LNCAP (cell line): ENCODE measurements at regions not wholly inside any gene's neighbourhood (a gene's known extent, or its start where the extent isn't known, plus 50 kb on each side); places are given as distances from the start of the nearest gene placed in this dataset.

Experiments
- CTCF ChIP-seq: fragments of 450-650 bp; IDR thresholded peaks from 2 replicates; pipeline ENCODE4 v1.5.1; 2017; ENCODE audit warnings: mild to moderate bottlenecking

DNA sequence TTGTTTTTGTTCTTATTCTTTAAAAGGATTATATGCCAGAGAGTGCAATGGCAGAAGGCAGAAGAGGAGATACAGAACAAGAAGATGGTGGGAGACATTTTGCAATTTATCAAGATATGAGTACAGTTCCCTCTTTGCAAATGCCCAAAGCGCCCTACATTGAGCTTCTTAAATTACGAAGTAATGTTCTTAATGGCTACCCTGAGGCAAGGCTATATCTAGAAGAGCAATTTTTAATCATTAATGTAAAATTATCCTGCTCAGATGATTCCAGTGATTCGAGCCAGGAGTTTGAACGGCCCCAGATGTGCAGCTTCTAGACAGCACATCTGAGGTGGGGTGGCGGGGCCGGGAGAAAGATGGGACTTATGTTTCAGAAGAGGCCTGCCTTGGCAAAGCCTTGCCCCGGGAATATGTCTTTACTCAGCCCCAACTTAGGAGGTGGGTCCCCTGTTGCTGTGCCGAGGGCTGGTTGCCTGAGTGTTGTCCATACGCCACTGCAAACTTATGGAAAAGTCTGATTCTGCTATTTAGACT, 84.9 kb upstream of the MLN start:
- TF ChIP-seq CTCF: no peak

GRCh38 chr6:33888183-33888582, 84.4 kb upstream of the MLN start:
- no peak for TF ChIP-seq CTCF

DNA sequence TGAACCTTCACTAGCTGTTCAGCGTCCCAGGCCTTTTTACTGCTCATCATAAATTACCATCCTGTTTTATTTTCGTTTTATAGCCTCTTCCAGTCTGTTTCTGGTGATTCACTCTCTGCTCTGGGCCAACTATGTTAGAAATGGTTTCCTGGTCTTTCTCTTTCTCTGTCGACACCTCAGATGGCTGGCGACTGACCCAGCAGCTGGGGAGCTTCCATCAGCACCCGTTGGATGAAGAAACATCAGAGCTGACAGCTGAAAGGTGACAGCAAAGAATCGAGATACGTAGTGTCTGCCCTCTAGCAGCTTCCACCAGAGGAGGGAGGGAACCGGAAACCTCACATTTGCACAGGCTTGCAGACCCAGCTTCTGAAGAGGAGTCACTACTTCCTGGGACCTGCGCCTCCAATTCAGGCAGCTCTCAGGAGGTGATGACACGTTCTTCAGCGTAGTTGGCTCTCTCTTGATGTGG, 82.9 kb upstream of the MLN start:
- no peak for TF ChIP-seq CTCF

DNA sequence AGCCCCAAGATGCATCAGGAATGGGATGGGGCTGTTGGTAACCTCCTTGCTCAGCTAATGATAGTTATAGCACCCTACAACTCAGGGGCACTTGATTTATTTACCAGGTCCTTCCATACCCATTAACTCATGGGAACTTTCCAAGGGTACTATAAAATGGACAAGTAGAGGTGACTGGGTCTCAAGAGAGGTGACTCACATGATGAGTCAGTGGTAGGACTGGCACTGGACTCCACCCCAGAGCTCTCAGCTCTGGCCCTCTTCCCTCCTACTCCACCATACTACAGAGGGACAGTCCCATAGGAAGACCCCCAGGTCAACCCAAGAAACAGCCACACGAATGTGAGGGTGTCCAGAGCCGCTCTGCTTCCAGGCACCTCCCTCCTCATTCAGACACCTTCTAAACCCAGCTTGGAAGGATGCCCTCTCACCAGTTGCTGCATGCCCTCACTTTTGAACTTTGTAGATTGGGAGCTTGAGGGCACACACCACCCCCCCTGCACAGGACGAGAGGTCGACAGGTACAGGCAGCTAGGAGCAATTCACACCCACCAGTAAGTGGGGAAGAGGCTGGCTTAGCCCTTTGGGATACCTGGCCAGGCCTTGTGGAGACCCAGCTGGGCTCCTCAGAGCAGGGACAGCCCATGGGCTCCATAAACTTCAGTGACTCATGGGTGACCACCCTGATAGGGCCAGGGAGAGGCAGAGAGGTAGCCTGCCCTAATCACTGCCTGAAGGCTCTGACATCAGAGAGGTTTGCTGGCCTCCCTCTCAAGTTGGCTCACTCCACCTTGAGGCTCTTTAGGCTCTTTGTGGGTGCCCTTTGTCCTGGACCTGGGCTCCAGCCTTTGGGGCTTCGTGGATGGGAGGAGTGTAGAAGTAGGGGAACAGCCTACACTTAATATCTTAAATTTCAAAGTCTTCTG, 81.6 kb upstream of the MLN start:
- no peak for TF ChIP-seq CTCF

DNA sequence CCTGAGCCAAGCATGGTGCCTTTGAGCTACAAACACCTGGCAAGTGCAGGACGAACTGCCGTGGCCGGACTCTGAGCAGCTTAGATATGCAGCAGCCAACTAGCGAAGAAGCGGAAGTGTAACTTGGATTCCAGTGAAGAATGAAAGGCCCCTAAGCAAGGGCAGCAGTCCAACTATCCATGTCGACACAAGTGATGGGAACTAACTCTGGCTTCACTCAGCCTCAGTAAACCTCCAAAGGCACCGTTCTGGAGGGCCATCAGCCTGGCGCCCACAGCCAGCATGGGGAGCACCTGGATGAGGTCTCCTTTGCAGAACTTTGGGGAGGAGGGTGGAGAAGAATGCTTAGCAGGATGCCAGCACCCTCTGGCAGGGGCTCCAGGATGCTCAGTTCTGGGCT, 78.4 kb upstream of the MLN start:
- no peak for TF ChIP-seq CTCF

DNA sequence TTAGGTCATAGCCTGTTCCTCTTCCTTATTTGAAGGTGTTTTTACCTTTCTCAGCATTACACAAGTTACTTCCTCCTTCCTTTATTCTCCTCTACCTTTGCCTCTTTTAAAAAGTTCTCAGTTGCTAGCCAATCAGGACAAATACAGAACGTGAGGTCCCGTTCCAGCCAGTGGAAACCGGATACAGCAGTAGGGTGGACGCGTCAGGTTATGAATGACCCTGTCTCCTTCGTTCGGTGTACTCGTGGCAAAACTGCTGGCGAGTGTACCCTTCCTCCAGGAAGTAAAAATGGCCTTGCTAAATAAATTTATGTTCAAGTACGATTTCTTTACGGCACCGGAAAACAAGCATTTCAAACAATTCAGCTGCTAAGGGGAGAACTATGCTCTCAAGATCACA, 77.0 kb upstream of the MLN start:
- TF ChIP-seq CTCF: no peak

DNA sequence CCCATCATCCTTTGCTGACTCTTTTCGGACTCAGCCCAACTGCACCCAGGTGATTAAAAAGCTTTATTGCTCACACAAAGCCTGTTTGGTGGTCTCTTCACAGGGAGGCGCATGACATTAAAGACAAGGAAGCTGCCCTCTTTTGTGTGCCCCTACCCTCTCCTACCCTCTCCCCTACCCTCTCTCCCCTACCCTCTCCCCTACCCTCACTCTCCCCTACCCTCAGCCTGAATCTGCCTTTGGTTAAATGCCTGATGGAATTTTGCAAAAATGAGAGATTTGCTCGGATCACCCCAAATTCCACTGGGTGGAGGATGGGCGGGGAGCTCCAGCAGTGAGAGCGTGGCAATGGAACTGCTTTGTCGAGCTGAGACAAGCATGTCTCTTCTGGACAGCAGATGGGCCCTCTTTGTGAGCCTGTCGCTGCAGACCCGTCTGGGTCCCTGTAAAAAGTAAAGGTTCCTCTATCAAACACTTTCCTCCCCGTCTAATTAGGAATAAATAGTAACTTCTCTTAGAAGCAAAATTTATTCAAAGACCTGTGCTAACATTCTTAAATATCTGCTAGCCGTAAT, 76.4 kb upstream of the MLN start:
- no peak for TF ChIP-seq CTCF
